ES-I3 (cell line): ENCODE measurements at regions not wholly inside any gene's neighbourhood (a gene's known extent, or its start where the extent isn't known, plus 50 kb on each side); places are given as distances from the start of the nearest gene placed in this dataset.

Experiments used
- H3K36me3 ChIP-seq: 2 replicates; pipeline ENCODE4 v1.6.1; 2013; ENCODE audit warnings: mild to moderate bottlenecking, low read length, control low read depth, moderate library complexity; ENCODE audit not compliant: insufficient read depth
- H3K4me1 ChIP-seq: 2 replicates; pipeline ENCODE4 v1.6.1; 2013; ENCODE audit warnings: mild to moderate bottlenecking, control low read depth, low read length; ENCODE audit not compliant: insufficient read depth
- H3K9ac ChIP-seq: 2 replicates; pipeline ENCODE4 v1.6.1; 2013; ENCODE audit warnings: low read depth, mild to moderate bottlenecking, low read length, moderate library complexity
- H3K9me3 ChIP-seq: 2 replicates; pipeline ENCODE4 v1.6.1; 2013; ENCODE audit warnings: mild to moderate bottlenecking, low read length, moderate library complexity; ENCODE audit not compliant: control insufficient read depth, insufficient read depth

DNA sequence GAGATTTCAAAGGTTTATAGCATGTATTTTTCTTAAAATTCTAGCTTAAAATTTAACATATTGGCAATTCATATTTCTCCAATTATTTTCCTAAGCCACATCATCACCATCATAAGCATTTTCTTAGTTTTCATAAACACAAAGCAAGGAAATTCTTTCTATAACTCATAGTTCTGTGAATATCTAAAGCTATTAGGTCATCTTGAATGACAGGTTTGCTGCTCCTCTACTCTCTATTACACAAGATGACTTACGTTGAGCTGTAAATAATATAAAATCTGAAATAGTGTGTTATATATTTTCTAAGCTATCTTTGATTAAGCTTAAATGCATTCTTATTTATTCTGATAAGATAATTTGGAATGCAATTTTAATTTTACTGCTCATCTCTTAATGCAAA lies 984.6 kb upstream of the CNTNAP5 start:
- no peaks in the 10 kb centered on the region for H3K36me3 ChIP-seq
- H3K9me3 ChIP-seq: peaks cover 5% of the 10 kb centered on the region
- no peaks in the 10 kb centered on the region for H3K4me1 ChIP-seq
- H3K9ac ChIP-seq: no peak overlapping the region

DNA sequence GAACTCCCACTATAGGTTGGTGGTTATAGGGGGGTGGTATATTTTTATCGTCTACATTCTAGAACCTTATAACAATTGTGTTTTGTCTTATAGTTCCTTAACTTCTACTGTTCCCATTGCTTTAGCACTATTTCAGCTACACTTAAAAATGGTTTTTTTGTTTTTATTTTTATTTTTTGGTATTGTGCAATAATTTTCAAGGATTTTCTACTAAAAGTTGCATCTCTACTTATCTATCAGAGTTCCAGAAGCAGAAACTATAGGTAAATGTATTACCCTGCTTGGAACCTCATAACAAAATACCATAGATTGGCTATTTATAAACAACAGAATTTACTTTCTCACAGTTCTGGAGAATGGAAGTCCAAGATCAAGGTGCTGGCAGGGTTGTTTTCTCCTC lies 981.6 kb upstream of the CNTNAP5 start:
- Histone ChIP-seq H3K9me3 (peaks cover 5% of the 10 kb centered on the region), H3K9ac (no peak overlapping the region), H3K4me1 (no peaks in the 10 kb centered on the region), H3K36me3 (no peaks in the 10 kb centered on the region)

DNA sequence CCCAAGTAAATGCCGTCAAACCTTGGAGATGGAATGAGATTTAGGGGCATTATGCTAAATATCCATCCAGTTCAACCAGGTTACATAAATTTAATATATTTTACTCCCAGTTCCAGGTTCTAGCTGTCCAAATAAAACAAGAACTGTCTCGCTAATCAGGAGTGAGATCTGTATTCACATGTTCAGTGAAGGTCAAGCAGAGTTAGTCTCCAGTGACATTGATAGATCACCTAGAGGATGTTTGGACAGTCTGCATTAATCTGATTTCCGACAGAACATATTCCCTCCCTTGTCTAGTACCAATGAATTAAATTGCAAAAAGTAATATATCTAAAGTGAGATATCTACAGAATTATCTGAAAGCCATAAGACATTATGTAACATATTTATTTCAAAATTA lies 979.4 kb upstream of the CNTNAP5 start:
- Histone ChIP-seq H3K36me3 (no peaks in the 10 kb centered on the region), H3K9ac (no peak overlapping the region), H3K9me3 (peaks cover 5% of the 10 kb centered on the region)

DNA sequence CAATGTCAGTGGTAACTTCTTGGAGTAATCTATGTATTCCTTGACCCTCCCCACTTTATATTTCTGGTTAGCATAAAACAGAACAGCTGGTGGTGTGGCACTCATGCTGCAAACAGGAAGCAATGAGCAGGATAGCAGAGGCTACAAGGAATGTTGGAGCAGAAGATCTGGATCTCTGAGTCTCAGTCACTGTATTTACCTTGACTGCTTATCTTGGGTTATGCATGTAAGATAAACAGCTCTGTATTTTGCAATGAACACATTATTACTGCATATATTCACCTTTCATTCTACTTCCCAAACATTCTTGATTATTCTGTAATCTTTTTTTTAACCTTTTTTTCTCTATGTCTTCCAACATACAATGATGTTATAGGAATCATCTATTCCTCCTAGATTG lies 977.9 kb upstream of the CNTNAP5 start:
- no peaks in the 10 kb centered on the region for H3K4me1 ChIP-seq
- no peaks in the 10 kb centered on the region for H3K36me3 ChIP-seq
- H3K9ac ChIP-seq: no peak overlapping the region
- no peaks in the 10 kb centered on the region for H3K9me3 ChIP-seq

More for the DNA sequence above, 979.4 kb upstream of the CNTNAP5 start:
- H3K4me1 ChIP-seq: no peaks in the 10 kb centered on the region

DNA sequence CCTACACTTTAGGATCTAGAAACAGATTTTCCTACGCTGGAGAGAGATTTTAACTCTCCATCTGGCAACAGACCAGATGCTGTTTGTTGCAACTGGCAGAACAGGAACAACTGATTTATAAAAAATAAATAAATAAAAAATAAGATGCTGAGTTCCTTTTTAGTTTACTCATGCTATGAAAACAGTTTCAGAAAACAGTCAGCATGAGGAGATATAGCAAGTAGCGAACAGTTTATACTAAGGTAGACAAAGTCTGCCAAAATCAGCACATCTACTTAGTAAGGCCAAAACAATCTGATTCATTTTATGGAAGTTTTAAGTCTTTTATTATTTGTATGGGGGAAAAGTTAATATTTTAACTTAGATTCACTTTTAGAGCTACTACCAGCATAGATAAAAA lies 974.0 kb upstream of the CNTNAP5 start:
- Histone ChIP-seq H3K9ac (no peak overlapping the region), H3K36me3 (no peaks in the 10 kb centered on the region), H3K9me3 (no peaks in the 10 kb centered on the region), H3K4me1 (no peaks in the 10 kb centered on the region)

DNA sequence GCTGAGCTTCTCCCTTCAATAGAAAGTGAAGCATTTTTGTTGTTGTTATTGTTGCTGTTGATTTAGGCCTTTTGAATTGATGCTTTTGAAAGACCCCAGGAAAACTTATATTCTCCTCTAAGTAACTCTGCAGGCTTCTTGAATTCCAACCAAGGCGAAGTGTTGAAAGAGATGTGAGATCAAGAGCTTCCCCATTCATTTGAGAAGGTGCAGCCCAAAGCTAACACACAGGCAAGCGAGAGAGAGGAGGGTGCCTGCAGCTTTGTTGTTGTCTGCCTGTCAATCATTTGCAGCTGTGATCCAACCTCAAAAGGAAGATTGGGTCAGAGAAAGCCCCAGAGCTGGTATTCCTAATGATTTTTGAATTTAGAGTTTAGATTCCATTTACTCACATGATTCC lies 963.6 kb upstream of the CNTNAP5 start:
- no peaks in the 10 kb centered on the region for H3K4me1 ChIP-seq
- H3K36me3 ChIP-seq: no peaks in the 10 kb centered on the region
- H3K9ac ChIP-seq: no peak overlapping the region
- H3K9me3 ChIP-seq: no peaks in the 10 kb centered on the region

DNA sequence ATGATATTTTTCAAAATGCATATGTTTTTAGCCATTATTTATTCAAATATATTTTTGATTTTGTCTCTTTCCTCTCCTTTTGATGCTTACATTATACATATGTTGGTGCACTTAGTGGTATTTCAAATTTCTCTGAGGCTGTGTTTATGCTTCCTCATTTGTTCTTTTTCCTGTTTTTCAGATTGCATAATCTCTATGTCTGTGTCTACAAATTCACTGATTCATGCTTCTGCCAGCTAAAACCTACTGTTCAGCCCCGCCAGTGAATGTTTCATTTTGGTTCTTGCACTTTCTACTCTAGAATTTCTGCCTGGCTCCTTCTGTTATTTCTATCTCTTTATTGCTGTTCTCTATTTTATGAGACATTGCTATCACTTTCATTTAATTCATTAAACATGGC lies 951.7 kb upstream of the CNTNAP5 start:
- Histone ChIP-seq H3K36me3 (no peaks in the 10 kb centered on the region), H3K9ac (no peak overlapping the region), H3K4me1 (no peaks in the 10 kb centered on the region), H3K9me3 (no peaks in the 10 kb centered on the region)

DNA sequence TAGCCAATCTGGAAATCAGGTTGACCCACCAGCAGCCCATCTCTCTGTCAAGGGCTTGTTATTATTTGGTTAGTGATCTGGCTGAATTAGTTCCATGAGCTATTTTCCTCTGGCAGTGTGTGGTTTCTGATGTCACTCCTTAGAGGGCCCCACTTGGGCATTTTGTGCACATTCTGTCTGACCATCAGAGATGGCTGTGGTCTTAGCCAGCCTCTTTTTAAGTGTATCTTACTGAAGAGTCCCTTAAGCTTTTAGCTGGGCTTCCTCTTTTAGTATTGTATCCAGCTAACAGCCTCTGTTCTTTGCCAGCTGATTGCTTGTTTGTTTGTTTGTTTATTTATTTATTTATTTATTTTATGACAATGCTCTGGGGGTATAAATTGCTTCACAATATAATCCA lies 951.1 kb upstream of the CNTNAP5 start:
- no peaks in the 10 kb centered on the region for H3K9me3 ChIP-seq
- no peaks in the 10 kb centered on the region for H3K36me3 ChIP-seq
- H3K9ac ChIP-seq: no peak overlapping the region
- H3K4me1 ChIP-seq: no peaks in the 10 kb centered on the region

DNA sequence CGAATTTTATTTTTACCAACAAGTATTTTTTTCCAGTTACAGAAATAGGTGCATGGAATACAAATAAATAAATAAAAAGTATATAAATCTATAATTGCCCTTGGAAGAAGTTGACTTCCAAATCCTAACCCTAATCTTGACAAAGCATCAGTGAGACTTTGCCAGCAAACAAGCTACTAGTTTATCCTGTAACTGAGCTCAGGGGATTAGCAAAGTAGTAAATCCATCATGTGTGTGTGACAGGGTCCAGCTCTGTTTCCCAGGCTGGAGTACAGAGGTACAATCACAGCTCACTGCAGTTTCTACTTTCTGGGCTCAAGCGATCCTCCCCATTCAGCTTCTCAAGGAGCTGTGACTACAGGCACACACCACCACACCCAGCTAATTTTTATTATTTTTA lies 948.0 kb upstream of the CNTNAP5 start:
- H3K4me1 ChIP-seq: no peaks in the 10 kb centered on the region
- H3K36me3 ChIP-seq: no peaks in the 10 kb centered on the region
- no peak overlapping the region for H3K9ac ChIP-seq
- no peaks in the 10 kb centered on the region; the same call in 1 of the 2 replicates for H3K9me3 ChIP-seq

DNA sequence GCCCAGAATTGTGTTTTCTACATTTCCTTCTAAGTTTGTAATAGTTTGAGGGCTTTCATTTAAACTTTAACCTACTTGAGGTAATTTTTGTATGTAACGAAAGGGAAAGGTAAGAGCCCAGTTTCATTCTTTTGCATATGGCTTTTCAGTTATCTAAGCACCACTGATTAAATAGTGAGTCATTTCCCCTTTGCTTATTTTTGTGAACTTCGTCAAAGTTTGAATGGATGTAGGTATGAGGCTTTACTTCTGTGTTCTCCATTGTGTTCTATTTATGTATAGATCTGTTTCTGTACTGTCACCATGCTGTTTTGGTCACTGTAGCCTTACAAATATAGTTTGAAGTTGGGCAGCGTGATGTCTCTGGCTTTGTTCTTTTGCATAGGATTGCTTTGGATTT lies 944.8 kb upstream of the CNTNAP5 start:
- no peaks in the 10 kb centered on the region for H3K36me3 ChIP-seq
- no peak overlapping the region for H3K9ac ChIP-seq
- H3K4me1 ChIP-seq: no peaks in the 10 kb centered on the region
- H3K9me3 ChIP-seq: no peaks in the 10 kb centered on the region; the same call in 1 of the 2 replicates

DNA sequence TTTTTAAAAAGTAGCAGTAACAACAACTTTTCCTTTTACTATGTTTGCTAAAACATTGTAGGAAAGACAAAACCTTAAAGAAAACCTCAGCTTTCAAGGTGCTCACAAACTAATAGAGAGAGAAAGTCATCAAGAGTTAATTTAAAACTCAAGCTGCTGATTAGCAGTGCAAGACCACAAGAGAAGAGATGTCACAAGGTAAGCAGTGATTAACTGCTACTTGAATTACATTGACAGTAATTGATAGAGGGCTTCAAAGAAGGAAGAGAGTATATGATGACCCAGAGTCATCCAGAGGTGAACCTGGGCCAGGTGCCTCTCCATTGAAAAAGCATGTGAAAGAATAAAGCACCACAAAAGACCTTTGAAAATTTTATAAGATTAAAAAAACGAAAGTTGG lies 939.6 kb upstream of the CNTNAP5 start:
- Histone ChIP-seq H3K9ac (no peak overlapping the region), H3K4me1 (no peaks in the 10 kb centered on the region), H3K36me3 (no peaks in the 10 kb centered on the region), H3K9me3 (no peaks in the 10 kb centered on the region)

DNA sequence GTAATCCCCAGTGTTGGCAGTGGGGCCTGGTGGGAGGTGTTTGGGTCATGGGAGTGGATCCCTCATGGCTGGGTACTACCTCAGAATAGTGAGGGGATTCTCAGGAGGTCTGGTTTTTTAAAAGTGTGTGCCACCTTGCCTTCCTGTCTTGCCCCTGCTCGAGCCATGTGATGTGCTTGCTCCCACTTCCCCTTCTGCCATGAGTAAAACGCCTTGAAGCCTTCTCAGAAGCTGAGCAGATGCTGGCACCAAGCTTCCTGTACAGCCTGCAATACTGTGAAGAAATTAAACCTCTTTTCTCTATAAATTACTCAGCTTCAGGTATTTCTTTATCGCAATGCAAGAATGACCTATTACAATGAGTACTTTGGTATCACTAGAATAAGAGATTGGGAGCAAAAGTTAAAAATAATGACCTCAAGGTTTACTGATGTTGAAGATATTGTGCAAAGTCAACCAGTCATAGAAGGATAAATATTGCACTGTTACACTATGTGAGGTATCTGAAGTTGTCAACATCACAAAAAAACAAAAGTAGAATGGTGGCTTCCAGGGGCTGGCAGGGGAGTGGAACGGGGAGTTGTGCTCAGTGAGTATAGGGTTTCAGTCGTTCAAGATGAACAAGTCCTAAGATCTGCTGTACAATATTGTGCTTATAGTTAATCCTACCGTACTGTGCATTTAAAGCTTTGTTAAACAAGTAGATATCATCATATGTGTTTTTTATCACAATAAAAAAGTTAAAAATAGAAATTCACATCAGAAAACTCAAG lies 938.3 kb upstream of the CNTNAP5 start:
- no peaks in the 10 kb centered on the region for H3K4me1 ChIP-seq
- no peak overlapping the region for H3K9ac ChIP-seq
- H3K9me3 ChIP-seq: no peaks in the 10 kb centered on the region
- no peaks in the 10 kb centered on the region for H3K36me3 ChIP-seq

DNA sequence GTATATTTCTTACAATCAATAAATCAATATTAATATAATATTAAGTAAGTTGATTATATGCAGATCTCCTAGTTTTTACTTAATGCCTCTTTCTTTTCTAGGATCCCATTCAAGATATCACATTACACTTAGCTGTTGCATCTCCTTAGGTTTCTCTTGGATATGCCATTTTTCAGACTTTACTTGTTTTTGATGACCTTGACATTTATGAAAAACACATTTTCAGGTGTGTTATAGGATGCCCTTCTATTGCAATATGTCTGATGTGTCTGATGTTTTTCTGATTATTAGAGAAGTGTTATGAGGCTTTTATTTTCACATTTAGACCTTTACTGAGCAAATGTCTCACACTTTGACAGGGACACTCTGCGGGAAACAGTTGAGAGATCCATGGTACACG lies 933.6 kb upstream of the CNTNAP5 start:
- no peaks in the 10 kb centered on the region for H3K36me3 ChIP-seq
- no peak overlapping the region for H3K9ac ChIP-seq
- H3K4me1 ChIP-seq: no peaks in the 10 kb centered on the region
- H3K9me3 ChIP-seq: no peaks in the 10 kb centered on the region

DNA sequence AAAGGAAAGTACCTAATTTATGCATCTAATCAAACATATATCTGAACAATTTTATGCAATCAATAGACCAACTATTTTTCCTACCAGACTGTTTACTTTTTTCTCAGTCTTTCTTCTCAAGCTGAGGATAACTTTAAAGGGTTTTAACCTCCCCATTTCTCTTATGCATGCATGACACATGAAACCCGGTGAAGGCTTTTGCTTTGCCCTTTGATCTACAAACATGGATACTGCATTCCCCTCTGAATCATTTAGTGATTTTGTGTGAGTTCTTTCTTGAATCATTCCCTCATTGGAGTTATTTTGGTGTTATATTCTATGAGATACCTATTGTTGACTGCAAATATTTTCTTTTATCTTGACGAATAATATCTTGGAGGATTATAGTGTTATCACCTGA lies 931.9 kb upstream of the CNTNAP5 start:
- Histone ChIP-seq H3K9me3 (no peaks in the 10 kb centered on the region), H3K9ac (no peak overlapping the region), H3K36me3 (no peaks in the 10 kb centered on the region), H3K4me1 (no peaks in the 10 kb centered on the region)

DNA sequence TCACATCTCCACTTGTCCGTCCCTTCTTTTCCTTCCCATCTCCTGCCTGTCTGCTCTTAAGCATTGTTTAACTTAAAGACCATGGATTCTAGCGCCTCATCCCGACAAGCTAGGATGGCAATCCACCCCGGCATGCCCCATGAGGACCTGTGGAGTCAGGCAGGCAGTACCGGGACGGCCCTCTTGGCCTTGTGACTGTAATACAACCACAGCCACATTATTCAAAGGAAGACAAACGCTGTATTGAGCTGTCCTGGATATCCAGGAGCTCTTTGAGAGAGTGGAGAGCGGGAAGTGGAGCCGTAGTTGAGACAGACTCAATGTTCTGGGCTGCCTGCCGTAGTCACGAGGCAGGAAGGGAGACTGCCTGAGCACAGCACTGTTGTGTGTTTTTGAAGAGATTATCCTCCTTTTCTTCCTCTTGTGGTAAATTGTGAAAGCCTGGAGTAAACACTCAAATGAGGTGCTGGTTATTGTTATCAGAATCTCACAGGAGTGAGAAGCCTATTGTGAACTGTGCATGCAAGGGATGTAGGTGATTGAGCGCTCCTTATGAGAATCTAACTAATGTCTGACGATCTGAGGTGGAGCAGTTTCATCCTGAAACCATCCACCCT lies 929.8 kb upstream of the CNTNAP5 start:
- H3K9ac ChIP-seq: no peak overlapping the region
- no peaks in the 10 kb centered on the region for H3K36me3 ChIP-seq
- no peaks in the 10 kb centered on the region for H3K4me1 ChIP-seq
- no peaks in the 10 kb centered on the region for H3K9me3 ChIP-seq
